Esophagus squamous epithelium (tissue), 5 donors: ENCODE measurements at regions not wholly inside any gene's neighbourhood (a gene's known extent, or its start where the extent isn't known, plus 50 kb on each side); places are given as distances from the start of the nearest gene placed in this dataset.

Experiments used
- DNase-seq: peaks from one replicate; lab custom pipeline; 2025; lab: John Stamatoyannopoulos, UW
- H3K27ac ChIP-seq, 4 donors: fragments of 200-600 bp; sonication (generic); one replicate each; pipeline ENCODE4 v1.5.1; 2016 to 2019; ENCODE audit warnings: mild to moderate bottlenecking in 1 of 4
- H3K27me3 ChIP-seq, 4 donors: fragments of 200-600 bp; sonication (generic); 1 replicate in 3 of 4; 2 replicates in 1 of 4; pipeline versions ENCODE4 v1.5.1 to v1.6.0; 2017 to 2021; ENCODE audit warnings: antibody characterized with exemption in 1 of 4
- H3K36me3 ChIP-seq, 3 donors: fragments of 200-600 bp; sonication (generic); one replicate each; pipeline ENCODE4 v1.5.1; 2016 to 2019
- H3K4me1 ChIP-seq, 3 donors: fragments of 200-600 bp; sonication (generic); one replicate each; pipeline ENCODE4 v1.5.1; 2017 to 2019
- H3K4me3 ChIP-seq, 4 donors: fragments of 200-600 bp; sonication (generic); 1 replicate in 3 of 4; 2 replicates in 1 of 4; pipeline ENCODE4 v1.5.1; 2016 to 2019; ENCODE audit warnings: mild to moderate bottlenecking in 2 of 4, moderate library complexity in 1 of 4
- H3K9me3 ChIP-seq, 3 donors: fragments of 200-600 bp; sonication (generic); one replicate each; pipeline ENCODE4 v1.5.1; 2016 to 2019
- CTCF ChIP-seq, 6 experiments: fragments of 450-650 bp in 4 of 6; fragments of 200-600 bp in 2 of 6; sonication (generic) in 2 of 6; IDR thresholded peaks; one replicate each; pipeline ENCODE4 v1.5.1; 2016 to 2019; ENCODE audit warnings: antibody characterized with exemption in 6 of 6, mild to moderate bottlenecking in 4 of 6, moderate library complexity in 4 of 6
- POLR2A ChIP-seq, 4 donors: fragments of 450-650 bp; IDR thresholded peaks; one replicate each; pipeline ENCODE4 v1.6.1; 2017; ENCODE audit warnings: antibody characterized with exemption in 4 of 4, mild to moderate bottlenecking in 4 of 4, moderate library complexity in 3 of 4
- WGBS, 2 donors: methylation state at CpG; one replicate each; pipeline ENCODE4 v1.1.5; 2018; 5-methylcytosine and 5-hydroxymethylcytosine counted together
- intact Hi-C: fragments of 100-400 bp; cut with DNase I; formaldehyde crosslinking; loops from one replicate; pipeline ENCODE4 v1.15.0; 2022
- donor health status: DM: yes; HTN: yes; CAD: no.

- intact Hi-C loops = no loop called here
- TF ChIP-seq CTCF (IDR thresholded peaks at IDR 0.05) (no peak), POLR2A (IDR thresholded peaks at IDR 0.05) (no peak)
- 71 to 79% methylated on average over 5 to 6 of the region's 6 CpGs for WGBS, 2 donors
These were observed 105.4 kb upstream of the C1orf174 start for GRCh38 chr1:4005431-4005830.

GRCh38 chr1:4006676-4007374 lies 106.8 kb upstream of the C1orf174 start:
- H3K9me3 ChIP-seq = no peaks in the 10 kb centered on the region
- TF ChIP-seq POLR2A (IDR thresholded peaks at IDR 0.05) = no peak
- TF ChIP-seq CTCF (IDR thresholded peaks at IDR 0.05) = no peak
- H3K4me3 ChIP-seq = no peak overlapping the region
- no peak for DNase-seq
- 60 to 78% methylated on average over 3 to 4 of the region's 7 CpGs for WGBS, 2 donors
- intact Hi-C loops = no loop called here
- no peaks in the 10 kb centered on the region for H3K36me3 ChIP-seq
- no peak overlapping the region for H3K27ac ChIP-seq
- H3K4me1 ChIP-seq = no peaks in the 10 kb centered on the region
- H3K27me3 ChIP-seq = peaks cover 0 to 9% (median 0%) of the 10 kb centered on the region in 4 donors

More at GRCh38 chr1:4005431-4005830, 105.4 kb upstream of the C1orf174 start:
- Histone ChIP-seq H3K27me3 (peaks cover 0 to 10% (median 0%) of the 10 kb centered on the region in 4 donors), H3K9me3 (no peaks in the 10 kb centered on the region), H3K36me3 (no peaks in the 10 kb centered on the region), H3K4me1 (no peaks in the 10 kb centered on the region), H3K4me3 (no peak overlapping the region), H3K27ac (no peak overlapping the region)
- no peak for DNase-seq

GRCh38 chr1:4010284-4010683 lies 110.2 kb upstream of the C1orf174 start:
- H3K4me3 ChIP-seq = no peak overlapping the region
- no peaks in the 10 kb centered on the region for H3K4me1 ChIP-seq
- DNase-seq = no peak
- intact Hi-C loops = no loop called here
- TF ChIP-seq POLR2A (IDR thresholded peaks at IDR 0.05) (no peak), CTCF (IDR thresholded peaks at IDR 0.05) (no peak)
- H3K27me3 ChIP-seq = peaks cover 0 to 11% (median 0%) of the 10 kb centered on the region in 4 donors
- no peaks in the 10 kb centered on the region for H3K36me3 ChIP-seq
- 53 to 100% methylated on average over 3 of the region's 7 CpGs for WGBS, 2 donors
- no peaks in the 10 kb centered on the region for H3K9me3 ChIP-seq
- H3K27ac ChIP-seq = no peak overlapping the region

GRCh38 chr1:4010814-4011605 lies 110.9 kb upstream of the C1orf174 start:
- Histone ChIP-seq H3K36me3 (no peaks in the 10 kb centered on the region), H3K4me1 (no peaks in the 10 kb centered on the region), H3K27ac (no peak overlapping the region), H3K4me3 (no peak overlapping the region), H3K27me3 (peaks cover 0 to 11% (median 0%) of the 10 kb centered on the region in 4 donors), H3K9me3 (no peaks in the 10 kb centered on the region)
- DNase-seq = no peak
- intact Hi-C loops = no loop called here
- WGBS, 2 donors = 62 to 72% methylated on average over 14 to 18 of the region's 25 CpGs
- TF ChIP-seq POLR2A (IDR thresholded peaks at IDR 0.05) (no peak), CTCF (IDR thresholded peaks at IDR 0.05) (no peak)
